IMR-90 (cell line): ENCODE measurements at regions not wholly inside any gene's neighbourhood (a gene's known extent, or its start where the extent isn't known, plus 50 kb on each side); places are given as distances from the start of the nearest gene placed in this dataset.

ENCODE experiments used
- BHLHE40 ChIP-seq: fragments of 150-350 bp; IDR thresholded peaks from 2 replicates; pipeline ENCODE4 v1.6.1; 2016; ENCODE audit warnings: mild to moderate bottlenecking, low read depth, low read length
- CEBPB ChIP-seq: IDR thresholded peaks from 2 replicates; pipeline ENCODE4 v1.6.1; 2012; ENCODE audit warnings: low read depth, low read length, improper control_type of control experiment
- CTCF ChIP-seq: conservative IDR thresholded peaks from 2 replicates; pipeline ENCODE4 v1.5.1; 2012; ENCODE audit warnings: mild to moderate bottlenecking, low read depth, low read length, improper control_type of control experiment
- MAFK ChIP-seq: IDR thresholded peaks from 2 replicates; pipeline ENCODE4 v1.6.1; 2012; ENCODE audit warnings: low read depth, low read length, improper control_type of control experiment
- MXI1 ChIP-seq: IDR thresholded peaks from 2 replicates; pipeline ENCODE4 v1.6.1; 2012; ENCODE audit warnings: low read depth, mild to moderate bottlenecking, low read length, moderate library complexity, borderline replicate concordance
- NFE2L2 ChIP-seq: fragments of 150-350 bp; IDR thresholded peaks from 2 replicates; pipeline ENCODE4 v1.6.1; 2016; ENCODE audit warnings: low read depth, mild to moderate bottlenecking, low read length
- POLR2A ChIP-seq: IDR thresholded peaks from 2 replicates; pipeline ENCODE4 v1.6.1; 2012; ENCODE audit warnings: mild to moderate bottlenecking, low read depth, low read length
- RAD21 ChIP-seq: IDR thresholded peaks from 2 replicates; pipeline ENCODE4 v1.6.1; 2012; ENCODE audit warnings: low read length, improper control_type of control experiment
- RCOR1 ChIP-seq: IDR thresholded peaks from 2 replicates; pipeline ENCODE4 v1.6.1; 2012; ENCODE audit warnings: mild to moderate bottlenecking, low read length, improper control_type of control experiment; ENCODE audit not compliant: insufficient replicate concordance
- SMC3 ChIP-seq: fragments of 150-350 bp; IDR thresholded peaks from 2 replicates; pipeline ENCODE4 v1.6.1; 2016; ENCODE audit warnings: low read depth, mild to moderate bottlenecking, antibody characterized with exemption, low read length, moderate library complexity

- TF ChIP-seq CTCF (no peak), POLR2A (no peak), SMC3 (no peak), CEBPB (no peak), BHLHE40 (no peak), RCOR1 (no peak), NFE2L2 (no peak), RAD21 (no peak), MXI1 (no peak), MAFK (no peak)
Observed at GRCh38 chr10:131493432-131493831, 181.9 kb upstream of the TCERG1L start.
